ENCODE measurements at regions not wholly inside any gene's neighbourhood (a gene's known extent, or its start where the extent isn't known, plus 50 kb on each side); places are given as distances from the start of the nearest gene placed in this dataset.
A peak's percentile ranks its signal among the peaks of the same experiment; 100 is the strongest.

DNA sequence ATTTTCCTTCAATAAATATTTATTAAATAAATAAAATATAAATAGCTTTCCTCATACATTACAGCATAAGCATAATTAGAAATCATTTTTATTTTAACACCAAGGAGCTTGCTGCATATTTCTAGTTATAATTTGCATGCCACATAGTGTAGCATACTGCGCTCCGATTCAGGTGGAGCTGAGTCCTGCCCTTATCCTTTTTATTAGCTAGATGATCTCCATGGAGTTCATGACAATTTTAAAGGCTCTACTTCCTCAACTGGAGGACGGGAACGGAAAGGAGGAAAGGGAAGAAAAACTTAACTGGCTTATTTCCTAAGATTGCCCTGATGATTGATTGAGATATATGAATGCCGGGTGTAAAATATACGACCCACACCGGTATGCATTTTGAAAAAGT is 385.2 kb downstream of the PLK2 start:
- TF ChIP-seq YY1 (IDR thresholded peaks at IDR 0.05) (no peak), GABPA (IDR thresholded peaks at IDR 0.05 in 1 of 2, conservative IDR thresholded peaks at IDR 0.05 in 1 of 2) (no peak), RAD21 (IDR thresholded peaks at IDR 0.05) (no peak), JUND (IDR thresholded peaks at IDR 0.05) (no peak), ATF3 (IDR thresholded peaks at IDR 0.05) (no peak), TAF1 (conservative IDR thresholded peaks at IDR 0.05) (no peak)
- TF ChIP-seq, protein P1, sequence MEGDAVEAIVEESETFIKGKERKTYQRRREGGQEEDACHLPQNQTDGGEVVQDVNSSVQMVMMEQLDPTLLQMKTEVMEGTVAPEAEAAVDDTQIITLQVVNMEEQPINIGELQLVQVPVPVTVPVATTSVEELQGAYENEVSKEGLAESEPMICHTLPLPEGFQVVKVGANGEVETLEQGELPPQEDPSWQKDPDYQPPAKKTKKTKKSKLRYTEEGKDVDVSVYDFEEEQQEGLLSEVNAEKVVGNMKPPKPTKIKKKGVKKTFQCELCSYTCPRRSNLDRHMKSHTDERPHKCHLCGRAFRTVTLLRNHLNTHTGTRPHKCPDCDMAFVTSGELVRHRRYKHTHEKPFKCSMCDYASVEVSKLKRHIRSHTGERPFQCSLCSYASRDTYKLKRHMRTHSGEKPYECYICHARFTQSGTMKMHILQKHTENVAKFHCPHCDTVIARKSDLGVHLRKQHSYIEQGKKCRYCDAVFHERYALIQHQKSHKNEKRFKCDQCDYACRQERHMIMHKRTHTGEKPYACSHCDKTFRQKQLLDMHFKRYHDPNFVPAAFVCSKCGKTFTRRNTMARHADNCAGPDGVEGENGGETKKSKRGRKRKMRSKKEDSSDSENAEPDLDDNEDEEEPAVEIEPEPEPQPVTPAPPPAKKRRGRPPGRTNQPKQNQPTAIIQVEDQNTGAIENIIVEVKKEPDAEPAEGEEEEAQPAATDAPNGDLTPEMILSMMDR (IDR thresholded peaks at IDR 0.05; ENCODE audit: low read depth, low read length, missing input control): no peak
- 78% methylated on average over 7 of the region's 7 CpGs for WGBS
- no peaks in the 10 kb centered on the region for H3K27me3 ChIP-seq (ENCODE audit: control insufficient read depth in 4 of 4, insufficient read depth in 4 of 4, low read length in 3 of 4)
- no peaks in the 10 kb centered on the region for H3K36me3 ChIP-seq (ENCODE audit: control insufficient read depth in 4 of 4, insufficient read depth in 3 of 4, low read depth in 1 of 4, low read length in 3 of 4)
- DNase-seq (ENCODE audit: low spot score): no peak
- H3K9me3 ChIP-seq (ENCODE audit: control insufficient read depth in 4 of 4, low read length in 3 of 4): no peaks in the 10 kb centered on the region
- no peak overlapping the region for H3K27ac ChIP-seq (ENCODE audit: low read depth in 1 of 2, low read length in 2 of 2)
- no peak overlapping the region for H3K9ac ChIP-seq (ENCODE audit: low read depth in 1 of 2, low read length in 2 of 2)
- no peaks in the 10 kb centered on the region for H3K4me1 ChIP-seq (ENCODE audit: control insufficient read depth in 4 of 4, insufficient read depth in 4 of 4, low read length in 3 of 4)
- H3K4me3 ChIP-seq (ENCODE audit: low read depth in 1 of 3, low read length in 3 of 3): no peak overlapping the region

GRCh38 chr5:58074222-58074621 is 385.7 kb downstream of the PLK2 start:
- Histone ChIP-seq H3K27ac (ENCODE audit: low read depth in 1 of 2, low read length in 2 of 2) (no peak overlapping the region), H3K4me1 (ENCODE audit: control insufficient read depth in 4 of 4, insufficient read depth in 4 of 4, low read length in 3 of 4) (no peaks in the 10 kb centered on the region), H3K9ac (ENCODE audit: low read depth in 1 of 2, low read length in 2 of 2) (no peak overlapping the region), H3K36me3 (ENCODE audit: control insufficient read depth in 4 of 4, insufficient read depth in 3 of 4, low read depth in 1 of 4, low read length in 3 of 4) (no peaks in the 10 kb centered on the region), H3K4me3 (ENCODE audit: low read depth in 1 of 3, low read length in 3 of 3) (no peak overlapping the region), H3K27me3 (ENCODE audit: control insufficient read depth in 4 of 4, insufficient read depth in 4 of 4, low read length in 3 of 4) (no peaks in the 10 kb centered on the region), H3K9me3 (ENCODE audit: control insufficient read depth in 4 of 4, low read length in 3 of 4) (no peaks in the 10 kb centered on the region)
- WGBS: 47% methylated on average over 4 of the region's 4 CpGs
- no peak for DNase-seq (ENCODE audit: low spot score)
- TF ChIP-seq SP1 (IDR thresholded peaks at IDR 0.05): no peak
- peak in 1 of 2 donors; percentile 5 for TF ChIP-seq RXRA (IDR thresholded peaks at IDR 0.05)
- TF ChIP-seq FOXA1 (IDR thresholded peaks at IDR 0.05): no peak
- peak in 1 of 2 donors; percentile 9 for TF ChIP-seq HNF4A (conservative IDR thresholded peaks at IDR 0.05)

DNA sequence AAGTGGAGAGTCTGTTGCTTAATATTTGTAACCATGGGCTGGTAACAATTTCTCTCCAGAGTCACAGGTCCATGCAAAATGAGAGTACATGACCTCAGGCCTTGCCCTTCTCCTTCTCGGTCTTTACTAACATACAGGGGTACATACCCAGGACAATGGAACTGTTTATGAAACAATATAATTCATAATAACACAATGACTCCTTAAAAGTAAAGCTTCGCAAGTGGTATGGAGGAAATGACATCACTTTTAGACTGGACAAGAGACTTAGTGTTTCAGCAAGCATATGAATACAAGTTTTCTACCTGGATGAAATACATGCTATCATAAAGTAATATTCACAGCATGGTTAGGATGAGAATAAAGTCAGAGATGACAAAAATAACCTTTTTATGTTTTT is 386.6 kb downstream of the PLK2 start:
- Histone ChIP-seq H3K9me3 (ENCODE audit: control insufficient read depth in 4 of 4, low read length in 3 of 4) (no peaks in the 10 kb centered on the region), H3K36me3 (ENCODE audit: control insufficient read depth in 4 of 4, insufficient read depth in 3 of 4, low read depth in 1 of 4, low read length in 3 of 4) (no peaks in the 10 kb centered on the region), H3K27ac (ENCODE audit: low read depth in 1 of 2, low read length in 2 of 2) (no peak overlapping the region), H3K4me3 (ENCODE audit: low read depth in 1 of 3, low read length in 3 of 3) (no peak overlapping the region), H3K9ac (ENCODE audit: low read depth in 1 of 2, low read length in 2 of 2) (no peak overlapping the region), H3K4me1 (ENCODE audit: control insufficient read depth in 4 of 4, insufficient read depth in 4 of 4, low read length in 3 of 4) (no peaks in the 10 kb centered on the region), H3K27me3 (ENCODE audit: control insufficient read depth in 4 of 4, insufficient read depth in 4 of 4, low read length in 3 of 4) (no peaks in the 10 kb centered on the region)
- no peak for DNase-seq (ENCODE audit: low spot score)
- TF ChIP-seq, protein P2, sequence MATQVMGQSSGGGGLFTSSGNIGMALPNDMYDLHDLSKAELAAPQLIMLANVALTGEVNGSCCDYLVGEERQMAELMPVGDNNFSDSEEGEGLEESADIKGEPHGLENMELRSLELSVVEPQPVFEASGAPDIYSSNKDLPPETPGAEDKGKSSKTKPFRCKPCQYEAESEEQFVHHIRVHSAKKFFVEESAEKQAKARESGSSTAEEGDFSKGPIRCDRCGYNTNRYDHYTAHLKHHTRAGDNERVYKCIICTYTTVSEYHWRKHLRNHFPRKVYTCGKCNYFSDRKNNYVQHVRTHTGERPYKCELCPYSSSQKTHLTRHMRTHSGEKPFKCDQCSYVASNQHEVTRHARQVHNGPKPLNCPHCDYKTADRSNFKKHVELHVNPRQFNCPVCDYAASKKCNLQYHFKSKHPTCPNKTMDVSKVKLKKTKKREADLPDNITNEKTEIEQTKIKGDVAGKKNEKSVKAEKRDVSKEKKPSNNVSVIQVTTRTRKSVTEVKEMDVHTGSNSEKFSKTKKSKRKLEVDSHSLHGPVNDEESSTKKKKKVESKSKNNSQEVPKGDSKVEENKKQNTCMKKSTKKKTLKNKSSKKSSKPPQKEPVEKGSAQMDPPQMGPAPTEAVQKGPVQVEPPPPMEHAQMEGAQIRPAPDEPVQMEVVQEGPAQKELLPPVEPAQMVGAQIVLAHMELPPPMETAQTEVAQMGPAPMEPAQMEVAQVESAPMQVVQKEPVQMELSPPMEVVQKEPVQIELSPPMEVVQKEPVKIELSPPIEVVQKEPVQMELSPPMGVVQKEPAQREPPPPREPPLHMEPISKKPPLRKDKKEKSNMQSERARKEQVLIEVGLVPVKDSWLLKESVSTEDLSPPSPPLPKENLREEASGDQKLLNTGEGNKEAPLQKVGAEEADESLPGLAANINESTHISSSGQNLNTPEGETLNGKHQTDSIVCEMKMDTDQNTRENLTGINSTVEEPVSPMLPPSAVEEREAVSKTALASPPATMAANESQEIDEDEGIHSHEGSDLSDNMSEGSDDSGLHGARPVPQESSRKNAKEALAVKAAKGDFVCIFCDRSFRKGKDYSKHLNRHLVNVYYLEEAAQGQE (IDR thresholded peaks at IDR 0.05): no peak
- no peak for TF ChIP-seq JUND (IDR thresholded peaks at IDR 0.05)
- TF ChIP-seq EGR1 (IDR thresholded peaks at IDR 0.05; ENCODE audit: low read depth in 2 of 2): no peak
- TF ChIP-seq YY1 (IDR thresholded peaks at IDR 0.05): no peak
- no peak for TF ChIP-seq HNF4G (IDR thresholded peaks at IDR 0.05)
- TF ChIP-seq HNF4A (conservative IDR thresholded peaks at IDR 0.05): no peak
- TF ChIP-seq FOXA1 (IDR thresholded peaks at IDR 0.05): no peak
- TF ChIP-seq, protein P3, sequence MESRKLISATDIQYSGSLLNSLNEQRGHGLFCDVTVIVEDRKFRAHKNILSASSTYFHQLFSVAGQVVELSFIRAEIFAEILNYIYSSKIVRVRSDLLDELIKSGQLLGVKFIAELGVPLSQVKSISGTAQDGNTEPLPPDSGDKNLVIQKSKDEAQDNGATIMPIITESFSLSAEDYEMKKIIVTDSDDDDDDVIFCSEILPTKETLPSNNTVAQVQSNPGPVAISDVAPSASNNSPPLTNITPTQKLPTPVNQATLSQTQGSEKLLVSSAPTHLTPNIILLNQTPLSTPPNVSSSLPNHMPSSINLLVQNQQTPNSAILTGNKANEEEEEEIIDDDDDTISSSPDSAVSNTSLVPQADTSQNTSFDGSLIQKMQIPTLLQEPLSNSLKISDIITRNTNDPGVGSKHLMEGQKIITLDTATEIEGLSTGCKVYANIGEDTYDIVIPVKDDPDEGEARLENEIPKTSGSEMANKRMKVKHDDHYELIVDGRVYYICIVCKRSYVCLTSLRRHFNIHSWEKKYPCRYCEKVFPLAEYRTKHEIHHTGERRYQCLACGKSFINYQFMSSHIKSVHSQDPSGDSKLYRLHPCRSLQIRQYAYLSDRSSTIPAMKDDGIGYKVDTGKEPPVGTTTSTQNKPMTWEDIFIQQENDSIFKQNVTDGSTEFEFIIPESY (IDR thresholded peaks at IDR 0.05): no peak
- TF ChIP-seq, protein P1 (IDR thresholded peaks at IDR 0.05; ENCODE audit: low read depth, low read length, missing input control): no peak
- no peak for TF ChIP-seq FOXA2 (IDR thresholded peaks at IDR 0.05)
- no peak for TF ChIP-seq TAF1 (conservative IDR thresholded peaks at IDR 0.05)
- no peak for TF ChIP-seq RAD21 (IDR thresholded peaks at IDR 0.05)
- no peak for TF ChIP-seq NR2F2 (IDR thresholded peaks at IDR 0.05)
- TF ChIP-seq RXRA (IDR thresholded peaks at IDR 0.05): no peak
- WGBS: 84% methylated on average over 2 of the region's 2 CpGs

Data from liver (tissue), 8 donors.